Right hindlimb (tissue), 1 donor: ENCODE measurements at regions not wholly inside any gene's neighbourhood (a gene's known extent, or its start where the extent isn't known, plus 50 kb on each side); places are given as distances from the start of the nearest gene placed in this dataset.
"Not testable (repeated sequence)": the region's sequence is repeated elsewhere in the genome, so short reads cannot be mapped to it uniquely, and the experiment has no call there.

Experiments
- DNase-seq: peaks from one replicate; pipeline ENCODE4 v3.0.0-alpha.2; 2018

DNA sequence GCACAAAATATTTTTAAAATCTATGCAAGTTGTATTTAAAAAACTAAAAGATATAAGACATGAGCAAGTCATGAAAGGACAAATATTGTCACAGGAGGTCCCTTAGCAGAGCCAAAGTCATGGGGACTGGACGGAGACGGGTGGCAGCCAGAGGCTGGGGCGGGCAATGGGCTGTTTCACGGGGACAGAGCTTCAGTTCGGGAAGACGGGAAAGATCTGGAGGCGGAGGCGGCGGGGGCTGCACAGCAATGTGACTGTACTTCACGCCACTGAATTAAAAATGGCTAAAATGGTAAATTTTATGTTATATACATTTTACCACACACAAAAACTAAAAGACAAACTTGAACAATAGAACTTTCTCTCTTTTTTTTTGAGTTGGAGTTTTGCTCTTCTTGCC is 60.0 kb upstream of the METRNL start:
- DNase-seq, result no peak

DNA sequence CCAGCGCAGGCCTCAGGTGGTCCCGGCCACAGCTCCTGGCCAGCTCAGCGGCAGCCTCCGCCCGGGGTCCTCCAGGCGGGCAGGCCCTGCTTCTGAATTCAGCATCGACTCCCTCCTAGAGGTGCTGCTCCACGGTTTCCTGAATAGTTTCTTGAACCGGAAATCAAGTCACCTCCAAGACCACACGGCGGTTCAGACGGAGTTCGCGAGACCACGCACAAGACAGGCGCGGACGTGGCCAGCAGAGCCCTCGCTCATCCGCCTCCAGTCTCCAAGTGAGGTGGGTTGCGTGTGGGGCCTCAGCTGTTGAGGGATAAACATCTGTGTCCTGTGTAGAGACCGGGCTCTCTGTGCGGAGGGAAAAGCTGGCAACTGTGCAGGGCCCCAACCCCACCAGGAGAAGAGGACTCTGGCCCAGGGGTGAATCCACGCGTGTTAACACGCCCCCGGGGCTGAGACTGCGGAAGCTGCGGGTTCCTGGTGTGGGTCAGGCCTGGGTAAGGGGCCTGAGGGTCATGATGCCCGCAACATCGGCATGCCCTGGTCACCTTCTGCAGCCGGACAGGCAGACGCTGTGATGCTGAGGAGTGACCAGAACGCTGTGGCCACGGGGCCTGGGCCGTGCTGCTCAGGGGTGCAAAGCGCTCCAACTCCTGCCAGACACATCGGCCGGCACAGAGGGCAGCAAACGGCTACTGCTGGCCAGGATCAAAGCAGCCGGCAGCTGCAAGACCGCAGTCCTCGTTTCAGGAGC is 55.0 kb upstream of the METRNL start:
- no peak for DNase-seq

DNA sequence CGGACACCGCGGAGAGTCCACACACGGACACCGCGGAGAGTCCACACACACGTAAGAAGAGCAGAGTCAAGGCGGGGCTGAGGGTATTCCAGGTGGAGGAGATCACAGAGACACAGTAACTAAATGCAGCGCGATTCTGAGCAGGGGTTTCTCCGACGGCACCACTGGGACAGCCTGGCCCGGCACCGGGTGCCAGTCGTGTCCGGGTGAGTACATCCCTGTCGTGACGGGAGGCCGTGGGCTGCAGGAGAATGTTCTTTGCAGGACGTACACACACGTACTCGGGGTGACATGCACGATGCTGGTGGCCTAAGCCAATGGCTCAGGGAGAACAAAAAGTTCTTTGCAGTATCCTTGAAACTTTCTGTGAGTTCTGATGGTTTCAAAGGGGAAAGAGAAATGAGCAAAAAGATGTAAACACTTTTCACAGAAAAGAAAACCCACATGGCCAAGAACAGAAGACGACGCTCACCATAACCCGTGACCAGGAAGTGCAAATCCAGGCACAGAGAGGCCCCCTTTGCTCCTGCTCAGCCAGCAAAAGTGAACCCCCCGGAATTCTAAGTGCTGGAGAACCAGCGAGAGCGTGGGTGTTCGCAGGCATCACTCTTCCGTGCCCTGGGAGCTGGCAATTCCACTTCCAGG is 53.7 kb upstream of the METRNL start:
- DNase-seq, result no peak

- DNase-seq, result no peak
Observed at GRCh38 chr17:83026311-83026811, 53.0 kb upstream of the METRNL start.

DNA sequence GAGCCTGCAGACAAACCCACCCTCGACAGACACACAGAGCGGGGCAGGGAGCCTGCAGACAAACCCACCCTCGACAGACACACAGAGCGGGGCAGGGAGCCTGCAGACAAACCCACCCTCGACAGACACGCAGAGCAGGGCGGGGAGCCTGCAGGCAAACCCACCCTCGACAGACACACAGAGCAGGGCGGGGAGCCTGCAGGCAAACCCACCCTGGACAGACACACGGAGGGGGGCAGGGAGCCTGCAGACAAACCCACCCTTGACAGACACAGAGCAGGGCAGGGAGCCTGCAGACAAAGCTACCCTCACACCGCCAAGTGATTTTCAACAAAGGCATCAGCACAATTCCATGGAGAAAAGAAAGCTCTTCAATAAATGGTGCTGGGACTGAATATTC is 52.5 kb upstream of the METRNL start:
- not testable (repeated sequence) for DNase-seq

- no peak for DNase-seq
Observed at GRCh38 chr17:83028851-83029250, 50.6 kb upstream of the METRNL start.

DNA sequence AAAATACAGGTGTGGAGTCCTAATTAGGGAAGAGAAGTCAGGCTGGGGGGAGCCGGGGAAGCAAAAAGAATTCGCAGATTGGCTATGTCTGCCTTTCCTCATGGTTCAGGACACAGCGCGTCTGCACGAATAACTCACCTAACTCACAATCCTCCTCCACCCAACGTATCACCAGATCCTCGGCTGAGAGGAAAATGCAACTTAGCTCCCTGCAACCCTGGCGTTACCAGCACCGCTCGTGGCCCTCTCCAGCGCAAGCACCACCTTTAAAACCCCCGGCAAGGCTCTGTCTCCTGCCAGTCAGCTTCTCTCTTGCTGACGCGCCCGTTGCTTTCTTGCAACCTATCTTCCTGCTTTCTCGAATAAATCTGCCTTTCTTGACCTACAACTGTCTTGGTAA is 49.8 kb upstream of the METRNL start:
- DNase-seq, result no peak
